Hepatocyte (in vitro differentiated cells): ENCODE measurements at regions not wholly inside any gene's neighbourhood (a gene's known extent, or its start where the extent isn't known, plus 50 kb on each side); places are given as distances from the start of the nearest gene placed in this dataset.

Experiments
- DNase-seq: peaks from one replicate; pipeline ENCODE4 v3.0.0-alpha.2; 2016; ENCODE audit warnings: low spot score
- H2AFZ ChIP-seq: fragments of 200-600 bp; sonication (generic); 2 replicates; pipeline ENCODE4 v1.6.0; 2016; ENCODE audit warnings: antibody characterized with exemption, mild to moderate bottlenecking
- H3K27ac ChIP-seq: fragments of 200-600 bp; sonication (generic); 2 replicates; pipeline ENCODE4 v1.5.1; 2016; ENCODE audit warnings: mild to moderate bottlenecking
- H3K27me3 ChIP-seq: fragments of 200-600 bp; sonication (generic); 2 replicates; pipeline ENCODE4 v1.6.1; 2016
- H3K36me3 ChIP-seq: fragments of 200-600 bp; sonication (generic); replicated peaks from 2 replicates; pipeline ENCODE4 v1.5.1; 2016; ENCODE audit warnings: low read depth; ENCODE audit not compliant: insufficient read depth
- H3K4me1 ChIP-seq: fragments of 200-600 bp; sonication (generic); 2 replicates; pipeline ENCODE4 v1.5.1; 2016; ENCODE audit warnings: mild to moderate bottlenecking, moderate library complexity; ENCODE audit not compliant: insufficient read depth
- H3K4me2 ChIP-seq: fragments of 200-600 bp; sonication (generic); 2 replicates; pipeline ENCODE4 v1.6.0; 2016
- H3K4me3 ChIP-seq: fragments of 200-600 bp; sonication (generic); 2 replicates; pipeline ENCODE4 v1.5.1; 2016; ENCODE audit warnings: mild to moderate bottlenecking
- H3K79me2 ChIP-seq: fragments of 200-600 bp; sonication (generic); 2 replicates; pipeline ENCODE4 v1.6.0; 2017; ENCODE audit warnings: mild to moderate bottlenecking
- H3K9me2 ChIP-seq: fragments of 200-600 bp; sonication (generic); replicated peaks from 2 replicates; pipeline ENCODE4 v1.6.0; 2017; ENCODE audit warnings: mild to moderate bottlenecking; ENCODE audit not compliant: insufficient read depth
- H3K9me3 ChIP-seq: fragments of 200-600 bp; sonication (generic); 2 replicates; pipeline ENCODE4 v1.5.1; 2016; ENCODE audit warnings: low read depth, mild to moderate bottlenecking
- H4K20me1 ChIP-seq: fragments of 200-600 bp; sonication (generic); 2 replicates; pipeline ENCODE4 v1.6.0; 2016; ENCODE audit warnings: mild to moderate bottlenecking; ENCODE audit not compliant: insufficient read depth, poor library complexity, severe bottlenecking
- CTCF ChIP-seq: fragments of 200-600 bp; sonication (generic); IDR thresholded peaks from 2 replicates; pipeline ENCODE4 v1.5.1; 2016; ENCODE audit warnings: antibody characterized with exemption, mild to moderate bottlenecking; ENCODE audit not compliant: poor library complexity
- EZH2 ChIP-seq: fragments of 200-600 bp; sonication (generic); IDR thresholded peaks from 2 replicates; pipeline ENCODE4 v1.6.1; 2016; ENCODE audit warnings: antibody characterized with exemption, mild to moderate bottlenecking, borderline replicate concordance
- EZH2phosphoT487 ChIP-seq: fragments of 200-600 bp; sonication (generic); IDR thresholded peaks from one replicate; pipeline ENCODE4 v1.6.1; 2018; ENCODE audit warnings: antibody characterized with exemption, mild to moderate bottlenecking, low read depth, moderate library complexity; ENCODE audit not compliant: unreplicated experiment, severe bottlenecking
- WGBS: methylation state at CpG from one replicate; pipeline ENCODE4 v1.1.6; 2016; ENCODE audit warnings: low lambda C conversion rate; ENCODE audit errors: missing lambda C conversion rate; 5-methylcytosine and 5-hydroxymethylcytosine counted together

DNA sequence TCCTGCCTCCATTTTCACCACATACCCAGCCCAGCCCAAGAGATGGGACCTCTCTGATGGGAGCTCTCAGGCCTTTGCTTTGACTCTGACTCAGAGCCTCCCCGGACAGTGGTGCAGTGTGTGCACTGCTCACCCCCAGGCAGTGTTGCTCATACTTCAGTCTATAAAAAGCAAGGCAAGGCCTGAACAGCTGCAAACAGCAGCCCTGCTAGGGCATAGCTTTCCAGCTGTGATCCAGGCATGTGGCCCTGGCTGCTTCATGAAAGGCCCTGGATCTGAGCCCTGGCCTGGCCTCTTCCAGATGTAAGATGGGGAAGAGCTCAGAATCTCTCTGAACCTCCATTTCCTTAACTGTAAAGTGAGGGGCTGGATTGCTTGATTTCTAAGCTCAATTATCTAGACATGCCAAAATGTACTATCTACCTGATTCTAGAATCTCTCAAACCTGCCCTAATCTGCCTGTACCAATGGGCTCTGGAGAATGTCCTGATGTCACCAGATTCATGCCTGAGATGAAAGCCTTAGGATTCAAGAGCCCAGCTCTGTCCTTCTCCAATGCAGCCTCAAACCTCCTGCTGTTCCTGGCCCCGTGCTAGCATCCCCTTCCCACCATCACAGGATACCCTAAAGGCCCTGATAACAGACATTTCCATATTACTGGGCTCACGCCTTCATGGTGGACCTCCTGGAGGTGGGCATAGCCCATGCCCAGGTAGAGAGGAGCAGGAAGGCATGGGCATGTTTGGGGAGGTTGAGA is 206.9 kb downstream of the ARL4C start:
- no peaks in the 10 kb centered on the region for H3K79me2 ChIP-seq

DNA sequence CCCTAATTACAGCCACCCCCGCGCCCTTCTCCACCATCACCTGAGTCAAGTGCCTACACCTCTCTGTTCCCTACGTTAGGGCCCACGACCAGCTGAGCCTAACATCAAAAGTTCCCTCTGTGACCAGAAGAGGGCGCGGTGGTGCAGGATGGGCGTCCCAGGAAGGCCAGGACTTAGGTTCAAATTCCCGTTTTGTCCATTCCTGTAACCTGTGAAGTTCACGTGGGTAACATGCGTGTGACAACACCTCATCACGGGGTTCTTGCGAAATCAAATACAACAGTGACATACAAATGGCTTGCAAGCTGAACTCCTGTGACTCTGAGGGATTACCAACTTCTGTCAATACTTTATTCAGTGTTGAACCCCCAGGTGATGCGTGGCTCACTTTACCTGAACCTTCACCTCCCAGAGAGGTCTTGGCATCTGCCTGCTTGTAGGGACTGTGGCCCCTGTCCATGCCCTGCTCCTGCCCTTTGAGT is 207.9 kb downstream of the ARL4C start:
- Histone ChIP-seq H2AFZ (no peak overlapping the region), H3K4me2 (no peak overlapping the region), H3K9me3 (no peaks in the 10 kb centered on the region), H3K9me2 (no peaks in the 10 kb centered on the region), H4K20me1 (no peaks in the 10 kb centered on the region), H3K4me3 (no peak overlapping the region), H3K27ac (no peak overlapping the region), H3K36me3 (no peaks in the 10 kb centered on the region), H3K4me1 (no peaks in the 10 kb centered on the region), H3K27me3 (no peaks in the 10 kb centered on the region), H3K79me2 (no peaks in the 10 kb centered on the region)
- WGBS, result 36% methylated on average over 13 of the region's 13 CpGs
- DNase-seq, result peak; percentile 81
- TF ChIP-seq EZH2phosphoT487 (no peak), EZH2 (no peak), CTCF (peak; percentile 65)

More for the DNA sequence above, 206.9 kb downstream of the ARL4C start:
- Histone ChIP-seq H4K20me1 (no peaks in the 10 kb centered on the region), H3K27me3 (no peaks in the 10 kb centered on the region), H3K9me3 (no peaks in the 10 kb centered on the region), H3K36me3 (no peaks in the 10 kb centered on the region), H3K4me2 (no peak overlapping the region), H2AFZ (no peak overlapping the region), H3K4me3 (no peak overlapping the region), H3K27ac (no peak overlapping the region), H3K9me2 (no peaks in the 10 kb centered on the region), H3K4me1 (no peaks in the 10 kb centered on the region)
- TF ChIP-seq EZH2phosphoT487 (no peak), CTCF (no peak)
- 58% methylated on average over 3 of the region's 3 CpGs for WGBS
- DNase-seq, result peak; percentile 48

DNA sequence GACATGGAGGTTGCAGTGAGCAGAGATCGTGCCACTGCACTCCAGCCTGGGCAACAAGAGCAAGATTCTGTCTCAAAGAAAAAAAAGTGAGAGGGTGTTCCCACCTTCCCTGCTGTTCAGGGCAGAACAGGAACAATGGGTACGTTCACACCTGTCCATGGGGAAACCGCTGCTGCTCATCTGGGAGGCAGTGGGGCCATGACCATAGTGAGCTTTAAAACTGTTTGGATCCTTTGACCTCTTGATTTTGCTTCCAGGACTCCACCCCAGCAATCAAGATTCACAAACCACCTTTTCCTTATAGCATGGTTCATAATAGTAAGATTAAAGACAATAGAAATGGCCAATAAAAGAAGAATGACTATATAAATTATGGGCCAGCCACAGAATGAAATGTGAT is 209.2 kb downstream of the ARL4C start:
- WGBS, result 94% methylated on average over 3 of the region's 3 CpGs
- no peaks in the 10 kb centered on the region for H3K9me2 ChIP-seq
- no peaks in the 10 kb centered on the region for H3K27me3 ChIP-seq
- no peaks in the 10 kb centered on the region for H3K79me2 ChIP-seq
- no peaks in the 10 kb centered on the region for H4K20me1 ChIP-seq
- H3K4me3 ChIP-seq, result no peak overlapping the region
- no peaks in the 10 kb centered on the region for H3K9me3 ChIP-seq
- no peak overlapping the region for H3K4me2 ChIP-seq
- H2AFZ ChIP-seq, result no peak overlapping the region
- TF ChIP-seq EZH2phosphoT487 (no peak), EZH2 (no peak), CTCF (no peak)
- H3K36me3 ChIP-seq, result no peaks in the 10 kb centered on the region
- no peak overlapping the region for H3K27ac ChIP-seq
- no peak for DNase-seq
- no peaks in the 10 kb centered on the region for H3K4me1 ChIP-seq
